ENCODE measurements at regions not wholly inside any gene's neighbourhood (a gene's known extent, or its start where the extent isn't known, plus 50 kb on each side); places are given as distances from the start of the nearest gene placed in this dataset.

DNA sequence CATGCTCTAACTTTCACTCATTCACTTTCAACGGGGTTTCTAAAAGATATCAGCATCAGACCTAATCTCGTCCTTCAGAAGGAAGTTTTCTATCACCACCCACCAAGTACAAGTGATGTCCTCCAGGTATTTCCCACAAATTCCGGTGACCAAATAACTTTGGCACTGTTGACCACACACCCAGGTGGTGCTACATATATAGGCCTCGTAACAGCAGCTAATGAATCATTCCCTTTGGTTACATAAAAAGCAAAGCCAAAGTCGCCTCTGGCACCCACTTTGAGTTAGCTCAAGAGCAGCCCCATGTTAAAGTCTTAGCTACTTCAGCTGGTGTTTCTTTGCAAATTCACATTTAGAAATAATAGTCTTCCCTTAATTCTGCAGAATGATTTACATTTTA is 138.2 kb upstream of the OSR1 start:
- Histone ChIP-seq H3K27ac (no peak overlapping the region), H3K9me3 (no peaks in the 10 kb centered on the region), H3K4me1 (no peaks in the 10 kb centered on the region), H3K4me3 (no peak overlapping the region), H3K36me3 (no peaks in the 10 kb centered on the region), H3K27me3 (no peaks in the 10 kb centered on the region)
- intact Hi-C loops (cut with DNase I): no loop called here
- no peak for DNase-seq
- 54 to 74% (median 67%) methylated on average over 5 of the region's 5 CpGs for WGBS, 4 donors
- TF ChIP-seq, protein P1, sequence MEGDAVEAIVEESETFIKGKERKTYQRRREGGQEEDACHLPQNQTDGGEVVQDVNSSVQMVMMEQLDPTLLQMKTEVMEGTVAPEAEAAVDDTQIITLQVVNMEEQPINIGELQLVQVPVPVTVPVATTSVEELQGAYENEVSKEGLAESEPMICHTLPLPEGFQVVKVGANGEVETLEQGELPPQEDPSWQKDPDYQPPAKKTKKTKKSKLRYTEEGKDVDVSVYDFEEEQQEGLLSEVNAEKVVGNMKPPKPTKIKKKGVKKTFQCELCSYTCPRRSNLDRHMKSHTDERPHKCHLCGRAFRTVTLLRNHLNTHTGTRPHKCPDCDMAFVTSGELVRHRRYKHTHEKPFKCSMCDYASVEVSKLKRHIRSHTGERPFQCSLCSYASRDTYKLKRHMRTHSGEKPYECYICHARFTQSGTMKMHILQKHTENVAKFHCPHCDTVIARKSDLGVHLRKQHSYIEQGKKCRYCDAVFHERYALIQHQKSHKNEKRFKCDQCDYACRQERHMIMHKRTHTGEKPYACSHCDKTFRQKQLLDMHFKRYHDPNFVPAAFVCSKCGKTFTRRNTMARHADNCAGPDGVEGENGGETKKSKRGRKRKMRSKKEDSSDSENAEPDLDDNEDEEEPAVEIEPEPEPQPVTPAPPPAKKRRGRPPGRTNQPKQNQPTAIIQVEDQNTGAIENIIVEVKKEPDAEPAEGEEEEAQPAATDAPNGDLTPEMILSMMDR (IDR thresholded peaks at IDR 0.05): no peak
- no peak for TF ChIP-seq POLR2A (IDR thresholded peaks at IDR 0.05)
- ATAC-seq: no peak

DNA sequence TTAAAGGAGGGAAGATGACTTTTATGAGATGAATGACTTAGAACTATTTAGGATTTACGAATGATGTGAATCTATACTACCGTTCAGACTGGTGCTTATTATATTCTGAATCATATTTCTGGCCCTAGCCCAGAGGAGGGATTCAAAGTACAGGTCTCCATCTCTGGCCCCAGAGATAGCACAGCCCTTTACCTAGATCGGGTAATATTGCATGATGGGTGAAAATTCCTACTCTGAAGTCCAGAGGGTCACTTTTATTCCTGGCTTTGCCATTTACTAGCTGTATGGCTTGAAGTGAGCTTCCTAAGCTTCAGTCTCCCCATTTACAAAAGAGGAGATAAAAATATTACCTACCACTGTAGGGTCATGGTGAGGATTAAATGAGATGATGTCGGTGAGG is 135.8 kb upstream of the OSR1 start:
- no peaks in the 10 kb centered on the region for H3K27me3 ChIP-seq
- H3K4me1 ChIP-seq: peaks cover 0 to 11% (median 0%) of the 10 kb centered on the region in 12 donors
- no peaks in the 10 kb centered on the region for H3K9me3 ChIP-seq
- WGBS, 4 donors: 82 to 96% (median 87%) methylated on average over 4 of the region's 4 CpGs
- DNase-seq (no peak), ATAC-seq (no peak)
- TF ChIP-seq, protein P1 (IDR thresholded peaks at IDR 0.05): no peak
- no peak for TF ChIP-seq POLR2A (IDR thresholded peaks at IDR 0.05)
- no peaks in the 10 kb centered on the region for H3K36me3 ChIP-seq
- no peak overlapping the region for H3K27ac ChIP-seq
- intact Hi-C loops (cut with DNase I): no loop called here
- H3K4me3 ChIP-seq: no peak overlapping the region

DNA sequence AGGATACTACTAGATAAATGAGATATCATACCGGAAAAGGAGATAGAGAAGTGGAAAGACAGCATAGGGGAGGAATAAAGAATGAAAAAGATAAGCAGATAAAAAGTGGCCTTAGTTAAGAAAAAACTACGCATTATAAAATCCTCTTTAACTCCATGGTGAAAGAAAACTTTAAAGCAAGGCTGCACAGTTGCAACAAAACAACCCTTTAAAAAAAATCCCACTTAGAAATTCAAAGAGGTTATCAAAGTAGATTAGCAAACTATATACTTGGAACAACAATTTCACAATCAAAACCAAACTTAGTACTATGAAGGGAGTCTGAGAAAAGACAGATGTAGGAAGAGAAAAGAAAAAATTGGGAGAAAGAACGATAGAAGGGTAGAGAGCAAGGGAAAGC is 133.4 kb upstream of the OSR1 start:
- no peak overlapping the region for H3K27ac ChIP-seq

DNA sequence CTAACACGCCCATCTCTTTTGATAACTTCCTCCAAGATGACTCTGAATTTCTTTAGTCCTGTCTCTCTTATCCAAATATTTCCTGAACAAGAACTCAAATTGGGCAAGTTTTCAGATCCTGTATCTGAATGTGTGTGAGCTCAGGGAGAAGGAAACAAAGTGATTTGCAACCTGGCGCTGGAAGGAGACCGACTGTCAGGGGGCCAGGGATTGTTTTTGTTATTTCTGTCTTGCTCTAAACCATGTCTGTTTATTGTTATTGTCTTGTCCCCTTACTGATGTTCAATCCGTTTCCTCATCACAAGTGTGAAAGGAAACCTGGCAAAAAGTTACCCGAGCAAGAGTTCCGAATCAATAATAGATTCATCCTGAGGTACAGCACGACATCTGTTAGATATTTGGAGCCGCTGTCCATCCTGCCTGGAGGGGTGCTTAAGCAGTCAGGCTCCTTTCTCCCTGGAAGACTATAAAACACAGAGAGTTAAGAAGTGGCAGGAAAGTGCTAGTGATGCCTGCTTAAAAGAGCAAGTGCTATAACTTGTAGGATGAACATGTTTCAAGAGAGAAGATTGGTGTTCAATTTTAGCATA is 132.5 kb upstream of the OSR1 start:
- 46 to 54% (median 51%) methylated on average over 8 of the region's 8 CpGs for whole genome bisulfite sequencing, 4 donors
- Histone ChIP-seq H3K4me3 (no peak overlapping the region), H3K9me3 (no peaks in the 10 kb centered on the region), H3K4me1 (peaks cover 0 to 11% (median 0%) of the 10 kb centered on the region in 12 donors), H3K27me3 (no peaks in the 10 kb centered on the region), H3K36me3 (no peaks in the 10 kb centered on the region), H3K27ac (peak overlapping the region in 2 of 12 donors; percentile 4 to 34)
- DNase-seq (no peak), ATAC-seq (no peak)
- TF ChIP-seq POLR2A (IDR thresholded peaks at IDR 0.05): no peak
- TF ChIP-seq, protein P1 (IDR thresholded peaks at IDR 0.05): no peak
- intact Hi-C loops (cut with DNase I): no loop called here

More for the DNA sequence above, 133.4 kb upstream of the OSR1 start:
- Histone ChIP-seq H3K27me3 (no peaks in the 10 kb centered on the region), H3K4me1 (peaks cover 0 to 11% (median 0%) of the 10 kb centered on the region in 12 donors), H3K4me3 (no peak overlapping the region), H3K9me3 (no peaks in the 10 kb centered on the region), H3K36me3 (no peaks in the 10 kb centered on the region)
- DNase-seq: no peak
- TF ChIP-seq POLR2A (IDR thresholded peaks at IDR 0.05): no peak
- TF ChIP-seq, protein P1 (IDR thresholded peaks at IDR 0.05): no peak
- 63 to 67% (median 65%) methylated on average over 3 of the region's 3 CpGs for whole genome bisulfite sequencing, 4 donors
- intact Hi-C loops (cut with DNase I): no loop called here
- ATAC-seq: no peak
